ENCODE measurements at regions not wholly inside any gene's neighbourhood (a gene's known extent, or its start where the extent isn't known, plus 50 kb on each side); places are given as distances from the start of the nearest gene placed in this dataset.

DNA sequence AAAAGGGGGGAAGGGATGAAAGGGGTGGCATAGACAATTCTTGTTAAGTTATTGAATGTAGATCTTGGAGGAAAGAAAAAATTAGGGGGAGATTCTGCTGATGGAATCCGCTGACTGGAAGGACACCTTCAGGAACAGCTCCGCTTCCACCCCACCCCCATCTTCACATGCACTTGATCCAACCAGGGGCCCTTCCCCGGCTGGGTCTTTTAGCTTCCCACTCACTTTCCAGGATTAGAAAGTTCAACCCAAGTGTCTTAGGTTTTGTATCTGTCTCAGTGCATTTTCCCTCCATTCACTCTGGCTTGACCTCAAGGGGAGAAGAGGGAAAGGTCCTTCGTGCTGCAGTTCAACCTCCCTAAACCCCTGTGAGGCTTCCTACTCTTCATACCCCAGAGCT lies 141.4 kb downstream of the IRS2 start:
- Histone ChIP-seq H3K36me3 (no peaks in the 10 kb centered on the region), H3K4me1 (ENCODE audit: low read depth) (no peaks in the 10 kb centered on the region), H3K27me3 (no peaks in the 10 kb centered on the region), H3K27ac (no peak overlapping the region), H3K9me3 (ENCODE audit: low read depth) (no peaks in the 10 kb centered on the region), H3K4me3 (no peak overlapping the region)
- TF ChIP-seq, protein P1, sequence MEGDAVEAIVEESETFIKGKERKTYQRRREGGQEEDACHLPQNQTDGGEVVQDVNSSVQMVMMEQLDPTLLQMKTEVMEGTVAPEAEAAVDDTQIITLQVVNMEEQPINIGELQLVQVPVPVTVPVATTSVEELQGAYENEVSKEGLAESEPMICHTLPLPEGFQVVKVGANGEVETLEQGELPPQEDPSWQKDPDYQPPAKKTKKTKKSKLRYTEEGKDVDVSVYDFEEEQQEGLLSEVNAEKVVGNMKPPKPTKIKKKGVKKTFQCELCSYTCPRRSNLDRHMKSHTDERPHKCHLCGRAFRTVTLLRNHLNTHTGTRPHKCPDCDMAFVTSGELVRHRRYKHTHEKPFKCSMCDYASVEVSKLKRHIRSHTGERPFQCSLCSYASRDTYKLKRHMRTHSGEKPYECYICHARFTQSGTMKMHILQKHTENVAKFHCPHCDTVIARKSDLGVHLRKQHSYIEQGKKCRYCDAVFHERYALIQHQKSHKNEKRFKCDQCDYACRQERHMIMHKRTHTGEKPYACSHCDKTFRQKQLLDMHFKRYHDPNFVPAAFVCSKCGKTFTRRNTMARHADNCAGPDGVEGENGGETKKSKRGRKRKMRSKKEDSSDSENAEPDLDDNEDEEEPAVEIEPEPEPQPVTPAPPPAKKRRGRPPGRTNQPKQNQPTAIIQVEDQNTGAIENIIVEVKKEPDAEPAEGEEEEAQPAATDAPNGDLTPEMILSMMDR (IDR thresholded peaks at IDR 0.05; ENCODE audit: low read depth, low read length): no peak
- no peak for DNase-seq (ENCODE audit: low read depth in 1 of 2, low spot score in 1 of 2)

DNA sequence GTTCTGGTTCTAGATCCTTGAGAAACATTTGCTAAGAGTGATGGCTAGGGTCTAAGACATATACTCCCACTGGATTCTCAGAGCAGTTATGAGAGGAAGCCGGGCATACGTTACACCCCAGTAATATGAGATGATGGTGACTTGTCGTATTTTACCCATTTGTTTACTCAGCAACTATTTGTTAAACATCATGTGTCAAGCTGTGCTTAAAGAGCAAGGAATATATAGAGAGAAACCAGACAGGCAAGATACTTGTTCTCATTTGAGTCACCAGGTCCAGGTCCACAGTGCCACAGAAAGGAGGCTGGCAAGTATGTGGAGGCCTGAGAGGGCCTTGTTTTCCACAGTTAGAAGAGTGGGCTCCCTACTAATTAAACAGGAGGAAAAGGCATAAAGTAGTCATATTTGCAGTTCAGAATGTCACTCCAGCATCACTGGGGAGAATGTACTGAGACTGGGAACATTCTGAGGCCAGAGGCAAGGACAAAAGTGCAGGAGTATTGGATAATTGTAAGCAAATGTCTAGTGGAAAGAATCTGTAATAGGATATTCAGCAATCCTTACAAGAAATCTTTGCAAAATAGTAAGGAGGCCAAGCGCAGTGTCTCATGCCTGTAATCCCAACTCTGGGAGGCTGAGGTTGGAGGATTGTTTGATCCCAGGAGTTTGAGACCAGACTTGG lies 142.2 kb downstream of the IRS2 start:
- Histone ChIP-seq H3K4me3 (no peak overlapping the region), H3K4me1 (ENCODE audit: low read depth) (no peaks in the 10 kb centered on the region), H3K27me3 (no peaks in the 10 kb centered on the region), H3K9me3 (ENCODE audit: low read depth) (no peaks in the 10 kb centered on the region), H3K27ac (no peak overlapping the region), H3K36me3 (no peaks in the 10 kb centered on the region)
- no peak for DNase-seq (ENCODE audit: low read depth in 1 of 2, low spot score in 1 of 2)
- TF ChIP-seq, protein P1 (IDR thresholded peaks at IDR 0.05; ENCODE audit: low read depth, low read length): no peak

DNA sequence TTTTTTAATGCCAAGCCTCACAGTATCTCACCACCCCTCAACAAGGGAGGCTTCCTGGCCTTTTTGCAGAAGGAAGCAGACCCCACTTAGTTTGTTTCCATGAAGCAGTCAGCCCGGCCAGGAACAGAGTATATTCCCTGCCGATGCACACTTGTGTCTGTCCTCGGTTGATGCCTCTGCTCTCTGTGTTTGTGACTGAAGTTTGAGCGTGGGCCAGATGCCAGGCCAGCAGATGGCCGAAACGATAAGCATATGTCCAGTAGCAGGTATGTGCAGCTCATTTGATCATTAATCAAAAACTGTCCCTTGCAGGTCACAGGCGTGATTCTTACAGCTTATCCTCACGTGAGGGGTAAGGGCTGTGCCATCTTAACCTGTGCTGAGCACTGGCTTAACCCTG lies 144.0 kb downstream of the IRS2 start:
- no peaks in the 10 kb centered on the region for H3K4me1 ChIP-seq (ENCODE audit: low read depth)
- DNase-seq (ENCODE audit: low read depth in 1 of 2, low spot score in 1 of 2): no peak
- no peaks in the 10 kb centered on the region for H3K27me3 ChIP-seq
- H3K27ac ChIP-seq: no peak overlapping the region
- TF ChIP-seq, protein P1 (IDR thresholded peaks at IDR 0.05; ENCODE audit: low read depth, low read length): no peak
- H3K36me3 ChIP-seq: no peaks in the 10 kb centered on the region
- H3K9me3 ChIP-seq (ENCODE audit: low read depth): no peaks in the 10 kb centered on the region
- H3K4me3 ChIP-seq: no peak overlapping the region

DNA sequence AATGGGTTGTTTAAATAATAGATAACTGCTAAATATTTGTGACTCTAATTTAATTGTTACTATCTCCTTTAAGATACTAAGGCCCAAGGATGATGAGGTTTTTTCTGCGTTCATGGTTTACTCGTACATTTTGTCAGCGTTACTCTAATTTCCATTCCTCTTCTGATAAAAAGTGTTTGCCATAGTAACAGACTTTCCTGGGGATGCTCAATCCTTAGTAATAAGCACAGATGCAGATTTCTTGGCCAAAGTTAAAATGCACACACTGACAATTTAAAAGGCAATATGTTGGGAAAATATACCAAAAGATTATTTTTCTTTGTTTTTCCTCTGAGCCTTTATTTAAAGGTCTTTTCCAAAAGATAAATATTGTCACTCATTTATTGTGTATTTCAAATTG lies 149.6 kb downstream of the IRS2 start:
- no peak overlapping the region for H3K27ac ChIP-seq
- no peaks in the 10 kb centered on the region for H3K36me3 ChIP-seq
- DNase-seq (ENCODE audit: low read depth in 1 of 2, low spot score in 1 of 2): no peak
- no peaks in the 10 kb centered on the region for H3K4me1 ChIP-seq (ENCODE audit: low read depth)
- no peaks in the 10 kb centered on the region for H3K27me3 ChIP-seq
- TF ChIP-seq, protein P1 (IDR thresholded peaks at IDR 0.05; ENCODE audit: low read depth, low read length): no peak
- H3K4me3 ChIP-seq: no peak overlapping the region
- H3K9me3 ChIP-seq (ENCODE audit: low read depth): no peaks in the 10 kb centered on the region

DNA sequence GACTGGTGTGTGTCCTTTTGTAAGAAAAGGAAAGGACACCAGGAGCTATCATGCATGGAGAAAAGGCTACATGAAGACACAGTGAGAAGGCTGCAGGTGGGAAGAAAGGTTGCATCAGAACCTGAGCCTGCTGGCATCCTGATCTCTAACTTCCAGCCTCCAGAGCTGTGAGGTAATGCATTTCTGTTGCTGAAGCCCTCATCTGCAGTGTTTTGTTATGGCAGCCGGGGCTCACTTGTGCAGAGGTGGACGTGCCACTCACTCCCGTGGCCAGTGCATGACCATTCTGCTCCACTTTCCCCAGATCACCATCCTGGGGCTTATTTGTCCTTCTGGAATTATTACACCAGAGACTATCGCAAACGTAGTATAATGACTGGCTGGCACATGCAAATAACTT lies 155.3 kb downstream of the IRS2 start:
- H3K4me1 ChIP-seq (ENCODE audit: low read depth): peaks cover 9% of the 10 kb centered on the region
- DNase-seq (ENCODE audit: low read depth in 1 of 2, low spot score in 1 of 2): no peak
- TF ChIP-seq, protein P1 (IDR thresholded peaks at IDR 0.05; ENCODE audit: low read depth, low read length): no peak
- H3K9me3 ChIP-seq (ENCODE audit: low read depth): no peaks in the 10 kb centered on the region
- no peak overlapping the region for H3K27ac ChIP-seq
- H3K36me3 ChIP-seq: no peaks in the 10 kb centered on the region
- no peaks in the 10 kb centered on the region for H3K27me3 ChIP-seq
- no peak overlapping the region for H3K4me3 ChIP-seq
